ENCODE measurements at regions not wholly inside any gene's neighbourhood (a gene's known extent, or its start where the extent isn't known, plus 50 kb on each side); places are given as distances from the start of the nearest gene placed in this dataset.

GRCh38 chr5:165565911-165566310 is 2060.5 kb downstream of the MAT2B start:
- no peak for TF ChIP-seq POLR2A (IDR thresholded peaks at IDR 0.05)
- TF ChIP-seq, protein P1, sequence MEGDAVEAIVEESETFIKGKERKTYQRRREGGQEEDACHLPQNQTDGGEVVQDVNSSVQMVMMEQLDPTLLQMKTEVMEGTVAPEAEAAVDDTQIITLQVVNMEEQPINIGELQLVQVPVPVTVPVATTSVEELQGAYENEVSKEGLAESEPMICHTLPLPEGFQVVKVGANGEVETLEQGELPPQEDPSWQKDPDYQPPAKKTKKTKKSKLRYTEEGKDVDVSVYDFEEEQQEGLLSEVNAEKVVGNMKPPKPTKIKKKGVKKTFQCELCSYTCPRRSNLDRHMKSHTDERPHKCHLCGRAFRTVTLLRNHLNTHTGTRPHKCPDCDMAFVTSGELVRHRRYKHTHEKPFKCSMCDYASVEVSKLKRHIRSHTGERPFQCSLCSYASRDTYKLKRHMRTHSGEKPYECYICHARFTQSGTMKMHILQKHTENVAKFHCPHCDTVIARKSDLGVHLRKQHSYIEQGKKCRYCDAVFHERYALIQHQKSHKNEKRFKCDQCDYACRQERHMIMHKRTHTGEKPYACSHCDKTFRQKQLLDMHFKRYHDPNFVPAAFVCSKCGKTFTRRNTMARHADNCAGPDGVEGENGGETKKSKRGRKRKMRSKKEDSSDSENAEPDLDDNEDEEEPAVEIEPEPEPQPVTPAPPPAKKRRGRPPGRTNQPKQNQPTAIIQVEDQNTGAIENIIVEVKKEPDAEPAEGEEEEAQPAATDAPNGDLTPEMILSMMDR (IDR thresholded peaks at IDR 0.05): no peak
